Left ventricle myocardium inferior (tissue), 1 donor: ENCODE measurements at regions not wholly inside any gene's neighbourhood (a gene's known extent, or its start where the extent isn't known, plus 50 kb on each side); places are given as distances from the start of the nearest gene placed in this dataset.

Source experiments
- DNase-seq: peaks from one replicate; pipeline ENCODE4 v3.0.0-alpha.2; 2020
- H3K27ac ChIP-seq: fragments of 200-600 bp; replicated peaks from 2 replicates; pipeline ENCODE4 v1.8.0; 2021
- H3K27me3 ChIP-seq: fragments of 200-600 bp; 2 replicates; pipeline ENCODE4 v1.8.0; 2021; ENCODE audit warnings: low read depth
- H3K36me3 ChIP-seq: fragments of 200-600 bp; 2 replicates; pipeline ENCODE4 v1.8.0; 2021
- H3K4me1 ChIP-seq: fragments of 200-600 bp; 2 replicates; pipeline ENCODE4 v1.8.0; 2021
- H3K4me3 ChIP-seq: fragments of 200-600 bp; 2 replicates; pipeline ENCODE4 v1.8.0; 2021; ENCODE audit warnings: mild to moderate bottlenecking, moderate library complexity
- H3K9me3 ChIP-seq: fragments of 200-600 bp; replicated peaks from 2 replicates; pipeline ENCODE4 v1.8.0; 2021
- CTCF ChIP-seq: fragments of 200-600 bp; IDR thresholded peaks from 2 replicates; pipeline ENCODE4 v1.8.0; 2021; ENCODE audit warnings: antibody characterized with exemption, mild to moderate bottlenecking, borderline replicate concordance
- intact Hi-C: fragments of 100-400 bp; cut with micrococcal nuclease; formaldehyde crosslinking; loops from one replicate; pipeline ENCODE4 v1.11.0; 2022
- donor health status: DM: no; HTN: yes; CAD: no; lungs with severe emphysema.

DNA sequence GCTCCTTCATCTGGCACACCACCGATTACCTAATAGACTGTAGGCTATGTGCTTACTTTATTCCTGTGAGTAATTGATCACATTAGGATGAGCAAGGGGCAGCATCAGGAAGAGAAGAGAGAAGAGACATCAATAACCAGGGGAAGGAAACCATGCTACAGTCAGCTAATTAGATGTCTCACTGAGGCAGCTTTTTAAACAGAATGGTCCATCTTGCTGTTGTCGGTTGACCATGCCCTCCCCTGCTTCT, 278.4 kb downstream of the RPLP1 start:
- H3K4me1 ChIP-seq, result no peaks in the 10 kb centered on the region
- H3K4me3 ChIP-seq, result no peak overlapping the region
- H3K27ac ChIP-seq, result no peak overlapping the region
- H3K27me3 ChIP-seq, result peaks cover 70% of the 10 kb centered on the region
- no peak for DNase-seq
- intact Hi-C loops, result loop anchor here (10.0 kb wide), 1 partner anchor 734 kb away; no protein-coding TSS in a partner anchor
- no peak for TF ChIP-seq CTCF
- no peaks in the 10 kb centered on the region for H3K36me3 ChIP-seq
- no peaks in the 10 kb centered on the region for H3K9me3 ChIP-seq

GRCh38 chr15:69731581-69731980, 279.0 kb downstream of the RPLP1 start:
- no peak overlapping the region for H3K4me3 ChIP-seq
- intact Hi-C loops, result loop anchor here (10.0 kb wide), 1 partner anchor 733 kb away; no protein-coding TSS in a partner anchor
- H3K9me3 ChIP-seq, result no peaks in the 10 kb centered on the region
- H3K27ac ChIP-seq, result no peak overlapping the region
- H3K36me3 ChIP-seq, result no peaks in the 10 kb centered on the region
- no peak for DNase-seq
- TF ChIP-seq CTCF, result no peak
- H3K4me1 ChIP-seq, result no peaks in the 10 kb centered on the region
- peaks cover 69% of the 10 kb centered on the region for H3K27me3 ChIP-seq

DNA sequence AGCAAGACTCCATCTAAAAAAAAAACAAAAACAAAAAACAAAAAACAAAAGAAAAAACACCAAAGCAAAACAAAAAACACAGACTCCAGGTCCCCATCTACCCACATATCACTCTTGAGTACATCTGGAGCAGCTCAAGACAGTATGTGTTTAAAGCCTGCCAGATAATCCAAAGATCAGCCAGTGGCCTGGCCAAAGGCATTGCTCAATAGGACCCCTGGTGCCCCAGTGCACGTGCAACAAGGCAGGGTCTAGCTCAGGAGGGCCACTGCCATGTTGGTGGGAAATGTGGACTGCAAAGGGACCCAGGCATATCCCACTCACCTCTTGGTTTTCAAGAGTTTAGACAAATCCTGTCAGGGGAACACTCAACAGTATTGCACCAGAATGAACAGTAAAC, 279.5 kb downstream of the RPLP1 start:
- peaks cover 69% of the 10 kb centered on the region for H3K27me3 ChIP-seq
- H3K4me1 ChIP-seq, result no peaks in the 10 kb centered on the region
- H3K27ac ChIP-seq, result no peak overlapping the region
- no peak overlapping the region for H3K4me3 ChIP-seq
- intact Hi-C loops, result loop anchor here (10.0 kb wide), 1 partner anchor 733 kb away; no protein-coding TSS in a partner anchor
- peaks cover 2% of the 10 kb centered on the region for H3K9me3 ChIP-seq
- no peak for TF ChIP-seq CTCF
- H3K36me3 ChIP-seq, result no peaks in the 10 kb centered on the region
- no peak for DNase-seq

GRCh38 chr15:69734699-69735098, 282.1 kb downstream of the RPLP1 start:
- Histone ChIP-seq H3K9me3 (peaks cover 9% of the 10 kb centered on the region), H3K4me1 (no peaks in the 10 kb centered on the region), H3K4me3 (no peak overlapping the region), H3K27me3 (peaks cover 77% of the 10 kb centered on the region), H3K36me3 (no peaks in the 10 kb centered on the region), H3K27ac (no peak overlapping the region)
- no peak for TF ChIP-seq CTCF
- DNase-seq, result no peak
- intact Hi-C loops, result loop anchor here (10.0 kb wide), 1 partner anchor 730 kb away; no protein-coding TSS in a partner anchor

GRCh38 chr15:69735121-69735520, 282.5 kb downstream of the RPLP1 start:
- H3K27ac ChIP-seq, result no peak overlapping the region
- intact Hi-C loops, result loop anchor here (10.0 kb wide), 1 partner anchor 730 kb away; no protein-coding TSS in a partner anchor

More at GRCh38 chr15:69735121-69735520, 282.5 kb downstream of the RPLP1 start:
- Histone ChIP-seq H3K4me3 (no peak overlapping the region), H3K9me3 (peaks cover 9% of the 10 kb centered on the region), H3K36me3 (no peaks in the 10 kb centered on the region), H3K27me3 (peaks cover 80% of the 10 kb centered on the region), H3K4me1 (no peaks in the 10 kb centered on the region)
- DNase-seq, result no peak
- no peak for TF ChIP-seq CTCF
